Erythroblast (primary cell): ENCODE measurements at regions not wholly inside any gene's neighbourhood (a gene's known extent, or its start where the extent isn't known, plus 50 kb on each side); places are given as distances from the start of the nearest gene placed in this dataset.

Experiments used
- GATA1 ChIP-seq: IDR thresholded peaks from 2 replicates; pipeline ENCODE4 v1.6.1; 2011; ENCODE audit warnings: low read depth, mild to moderate bottlenecking, control low read depth, low read length, moderate library complexity
- POLR2A ChIP-seq: IDR thresholded peaks from 2 replicates; pipeline ENCODE4 v1.6.1; 2011; ENCODE audit warnings: mild to moderate bottlenecking, low read length

GRCh38 chr15:29425864-29426263, 156.2 kb upstream of the NSMCE3 start:
- no peak for TF ChIP-seq POLR2A
- TF ChIP-seq GATA1: no peak
